SK-N-SH (cell line): ENCODE measurements at regions not wholly inside any gene's neighbourhood (a gene's known extent, or its start where the extent isn't known, plus 50 kb on each side); places are given as distances from the start of the nearest gene placed in this dataset.

Experiments used
- CTCF ChIA-PET: fragments of 300-600, 350-600 bp; formaldehyde crosslinking; extraction: SDS; loops from one replicate; lab custom pipeline; 2021; lab: Yijun Ruan, JAX
- POLR2A ChIA-PET: fragments of 350-600 bp; sonication (Branson Sonifier 250); formaldehyde crosslinking; extraction: SDS; loops from one replicate; lab custom pipeline; 2020; ENCODE audit warnings: antibody characterized with exemption, inconsistent platforms; lab: Yijun Ruan, JAX
- DNase-seq: peaks from one replicate; pipeline ENCODE4 v3.0.0; 2012
- H2AFZ ChIP-seq: fragments of 200-600 bp; sonication (generic); 2 replicates; pipeline ENCODE4 v1.8.1; 2016; ENCODE audit warnings: antibody characterized with exemption, mild to moderate bottlenecking, low read depth
- H3F3A ChIP-seq: fragments of 200-600 bp; sonication (generic); replicated peaks from 2 replicates; pipeline ENCODE3; 2016; ENCODE audit warnings: antibody characterized with exemption, mild to moderate bottlenecking; ENCODE audit not compliant: insufficient read depth
- H3K27ac ChIP-seq, 2 experiments: fragments of 200-500 bp in 1 of 2; fragments of 200-600 bp in 1 of 2; sonication (Bioruptor generic) in 1 of 2; sonication (generic), shearing (Covaris generic) in 1 of 2; 2 replicates each; pipeline versions ENCODE4 v1.5.1 to v1.6.1; 2014 to 2016; ENCODE audit warnings: low read depth in 2 of 2, inconsistent platforms in 1 of 2, low read length in 1 of 2, mild to moderate bottlenecking in 1 of 2, mixed read lengths in 1 of 2
- H3K27me3 ChIP-seq: fragments of 200-600 bp; sonication (generic), shearing (Covaris generic); 2 replicates; pipeline ENCODE4 v1.6.1; 2016; ENCODE audit warnings: mixed run types; ENCODE audit not compliant: insufficient read depth
- H3K36me3 ChIP-seq, 2 experiments: fragments of 200-500 bp in 1 of 2; fragments of 200-600 bp in 1 of 2; sonication (Bioruptor generic) in 1 of 2; sonication (generic) in 1 of 2; replicated peaks in 1 of 2; 2 replicates each; pipeline versions ENCODE3 to v1.5.1; 2014 to 2016; ENCODE audit warnings: low read length in 1 of 2, mild to moderate bottlenecking in 1 of 2; ENCODE audit not compliant: insufficient read depth in 2 of 2, control insufficient read depth in 1 of 2
- H3K4me1 ChIP-seq, 2 experiments: fragments of 200-500 bp in 1 of 2; fragments of 200-600 bp in 1 of 2; sonication (Bioruptor generic) in 1 of 2; sonication (generic), shearing (Covaris generic) in 1 of 2; 2 replicates each; pipeline versions ENCODE4 v1.5.1 to v1.6.1; 2014 to 2016; ENCODE audit warnings: low read depth in 1 of 2, low read length in 1 of 2, mixed run types in 1 of 2; ENCODE audit not compliant: insufficient read depth in 2 of 2, control insufficient read depth in 1 of 2
- H3K4me2 ChIP-seq: fragments of 200-600 bp; sonication (generic), shearing (Covaris generic); 2 replicates; pipeline ENCODE4 v1.6.1; 2017; ENCODE audit warnings: mixed run types
- H3K4me3 ChIP-seq, 2 experiments: fragments of 200-500 bp in 1 of 2; fragments of 200-600 bp in 1 of 2; sonication (Bioruptor generic) in 1 of 2; sonication (generic), shearing (Covaris generic) in 1 of 2; 2 replicates each; pipeline versions ENCODE4 v1.5.1 to v1.8.1; 2014 to 2016; ENCODE audit warnings: low read depth in 2 of 2, inconsistent platforms in 1 of 2, low read length in 1 of 2, mild to moderate bottlenecking in 1 of 2, mixed read lengths in 1 of 2, moderate library complexity in 1 of 2
- H3K79me2 ChIP-seq: fragments of 200-600 bp; sonication (generic); 2 replicates; pipeline ENCODE4 v1.8.1; 2017; ENCODE audit warnings: mild to moderate bottlenecking; ENCODE audit not compliant: insufficient read depth
- H3K9ac ChIP-seq: fragments of 200-600 bp; sonication (generic); 2 replicates; pipeline ENCODE4 v1.6.1; 2017; ENCODE audit warnings: mixed run types
- H3K9me2 ChIP-seq: fragments of 200-600 bp; sonication (generic); 2 replicates; pipeline ENCODE4 v1.6.1; 2017; ENCODE audit warnings: mixed run types
- H3K9me3 ChIP-seq: fragments of 200-600 bp; sonication (generic); 2 replicates; pipeline ENCODE4 v1.6.1; 2017; ENCODE audit warnings: mixed run types, mild to moderate bottlenecking, moderate library complexity
- H4K20me1 ChIP-seq: fragments of 200-600 bp; sonication (generic); 2 replicates; pipeline ENCODE4 v1.6.1; 2017; ENCODE audit warnings: mild to moderate bottlenecking, mixed run types; ENCODE audit not compliant: insufficient read depth
- CHD2 ChIP-seq: fragments of 150-350 bp; IDR thresholded peaks from 2 replicates; pipeline ENCODE4 v1.6.1; 2018; ENCODE audit warnings: low read length; ENCODE audit not compliant: partially characterized antibody
- EP300 ChIP-seq, 2 experiments: IDR thresholded peaks; 2 replicates each; pipeline versions ENCODE4 v1.4.0 to v1.6.1; 2012; ENCODE audit warnings: borderline replicate concordance in 1 of 2, low read depth in 1 of 2, low read length in 1 of 2
- EZH2phosphoT487 ChIP-seq: fragments of 200-600 bp; sonication (generic); IDR thresholded peaks from 2 replicates; pipeline ENCODE4 v1.6.1; 2017; ENCODE audit warnings: low read depth, mixed run types, mild to moderate bottlenecking, antibody characterized with exemption, moderate library complexity, borderline replicate concordance
- FOSL2 ChIP-seq: IDR thresholded peaks from 2 replicates; pipeline ENCODE4 v1.4.0; 2012; ENCODE audit warnings: low read depth, mild to moderate bottlenecking, moderate library complexity, borderline replicate concordance
- FOXJ3 ChIP-seq: sonication (generic); formaldehyde crosslinking; IDR thresholded peaks from 2 replicates; pipeline ENCODE4 v1.5.1; 2020; ENCODE audit warnings: mild to moderate bottlenecking, missing genetic modification reagents
- JUND ChIP-seq: IDR thresholded peaks from 2 replicates; pipeline ENCODE4 v1.4.0; 2012
- NFIC ChIP-seq: IDR thresholded peaks from 2 replicates; pipeline ENCODE4 v1.4.0; 2012; ENCODE audit warnings: borderline replicate concordance
- PBX3 ChIP-seq: IDR thresholded peaks from 2 replicates; pipeline ENCODE4; 2012
- RAD21 ChIP-seq: IDR thresholded peaks from 2 replicates; pipeline ENCODE4 v1.6.1; 2012; ENCODE audit warnings: mild to moderate bottlenecking, low read length
- RFX5 ChIP-seq: IDR thresholded peaks from 2 replicates; pipeline ENCODE4 v1.6.1; 2012; ENCODE audit warnings: mild to moderate bottlenecking, improper control_type of control experiment, low read length
- RXRA ChIP-seq: IDR thresholded peaks from 2 replicates; pipeline ENCODE4 v1.4.0; 2012; ENCODE audit warnings: low read depth, mild to moderate bottlenecking, borderline replicate concordance
- SMC3 ChIP-seq: IDR thresholded peaks from 2 replicates; pipeline ENCODE4 v1.6.1; 2012; ENCODE audit warnings: low read depth, low read length, improper control_type of control experiment
- TAF1 ChIP-seq: IDR thresholded peaks from 2 replicates; pipeline ENCODE4 v1.6.1; 2012; ENCODE audit warnings: low read depth, mild to moderate bottlenecking, low read length, moderate library complexity, borderline replicate concordance
- USF1 ChIP-seq: IDR thresholded peaks from 2 replicates; pipeline ENCODE4 v1.4.0; 2012; ENCODE audit warnings: low read depth, borderline replicate concordance
- USF2 ChIP-seq: fragments of 150-350 bp; IDR thresholded peaks from 2 replicates; pipeline ENCODE4 v1.6.1; 2017; ENCODE audit warnings: antibody characterized with exemption, low read length, low read depth, borderline replicate concordance
- WGBS: methylation state at CpG from one replicate; pipeline ENCODE4 v1.1.6; 2017; ENCODE audit warnings: low lambda C conversion rate; 5-methylcytosine and 5-hydroxymethylcytosine counted together

- Histone ChIP-seq H2AFZ (no peak overlapping the region), H3K9me3 (no peaks in the 10 kb centered on the region), H3K36me3 (no peaks in the 10 kb centered on the region), H3K9ac (no peak overlapping the region), H3K27me3 (no peaks in the 10 kb centered on the region), H3K4me1 (no peaks in the 10 kb centered on the region), H4K20me1 (no peaks in the 10 kb centered on the region), H3K4me3 (no peak overlapping the region), H3K27ac (no peak overlapping the region), H3K9me2 (no peaks in the 10 kb centered on the region; the same call in 1 of the 2 replicates), H3K4me2 (no peak overlapping the region), H3F3A (no peaks in the 10 kb centered on the region), H3K79me2 (no peaks in the 10 kb centered on the region)
- WGBS = 6% methylated on average over 5 of the region's 5 CpGs
- TF ChIP-seq JUND (no peak), PBX3 (no peak), EP300 (IDR thresholded peaks at IDR 0.05; ENCODE audit: borderline replicate concordance in 1 of 2, low read depth in 1 of 2, low read length in 1 of 2) (no peak)
- DNase-seq = no peak
- ChIA-PET CTCF (no interaction called here), POLR2A (no interaction called here)
Observed at GRCh38 chr4:30056016-30056766, 664.0 kb upstream of the PCDH7 start.

GRCh38 chr4:30068234-30068633 lies 651.9 kb upstream of the PCDH7 start:
- H3K9ac ChIP-seq = no peak overlapping the region
- H3K9me2 ChIP-seq = no peaks in the 10 kb centered on the region
- TF ChIP-seq RAD21 (no peak), FOSL2 (no peak), NFIC (peak; percentile 21; the same call in 1 of the 2 replicates)
- ChIA-PET CTCF (interaction anchor here (0.8 kb wide), 1 partner anchor 13 kb away, joined by 3 read pairs; no protein-coding TSS in a partner anchor), POLR2A (no interaction called here)
- no peak for DNase-seq
- H2AFZ ChIP-seq = no peak overlapping the region
- H3K4me1 ChIP-seq = no peaks in the 10 kb centered on the region
- no peaks in the 10 kb centered on the region for H3K79me2 ChIP-seq
- H3K27ac ChIP-seq = no peak overlapping the region
- H3F3A ChIP-seq = no peaks in the 10 kb centered on the region
- H3K4me2 ChIP-seq = no peak overlapping the region
- no peaks in the 10 kb centered on the region for H3K9me3 ChIP-seq
- no peak overlapping the region for H3K4me3 ChIP-seq
- no peaks in the 10 kb centered on the region for H4K20me1 ChIP-seq
- no peaks in the 10 kb centered on the region for H3K27me3 ChIP-seq
- H3K36me3 ChIP-seq = no peaks in the 10 kb centered on the region
- 0% methylated on average over 1 of the region's 1 CpG for WGBS

GRCh38 chr4:30073011-30073710 lies 647.0 kb upstream of the PCDH7 start:
- Histone ChIP-seq H3K36me3 (no peaks in the 10 kb centered on the region), H3K4me3 (no peak overlapping the region), H3K27ac (no peak overlapping the region), H3K9me3 (no peaks in the 10 kb centered on the region), H3K9ac (no peak overlapping the region), H3K27me3 (no peaks in the 10 kb centered on the region), H3K9me2 (no peaks in the 10 kb centered on the region), H2AFZ (no peak overlapping the region), H4K20me1 (no peaks in the 10 kb centered on the region), H3F3A (no peaks in the 10 kb centered on the region), H3K4me2 (no peak overlapping the region), H3K79me2 (no peaks in the 10 kb centered on the region), H3K4me1 (no peaks in the 10 kb centered on the region)
- ChIA-PET CTCF (no interaction called here), POLR2A (no interaction called here)
- 3% methylated on average over 3 of the region's 3 CpGs for WGBS
- no peak for DNase-seq
- no peak for TF ChIP-seq JUND
- no peak for TF ChIP-seq TAF1
- TF ChIP-seq CHD2 = no peak
- no peak for TF ChIP-seq EZH2phosphoT487
- TF ChIP-seq PBX3 = no peak
- no peak for TF ChIP-seq RXRA
- no peak for TF ChIP-seq RFX5
- no peak for TF ChIP-seq USF1
- TF ChIP-seq RAD21 = no peak
- no peak for TF ChIP-seq FOXJ3
- no peak for TF ChIP-seq SMC3
- TF ChIP-seq USF2 = no peak
